ENCODE measurements at regions not wholly inside any gene's neighbourhood (a gene's known extent, or its start where the extent isn't known, plus 50 kb on each side); places are given as distances from the start of the nearest gene placed in this dataset.

GRCh38 chr2:142756430-142756829 is 121.0 kb upstream of the KYNU start:
- no peak for TF ChIP-seq POLR2AphosphoS5 (IDR thresholded peaks at IDR 0.05; ENCODE audit: low read depth, low read length)
- TF ChIP-seq REST (IDR thresholded peaks at IDR 0.05; ENCODE audit: insufficient read depth in 1 of 2, low read depth in 2 of 2, low read length in 2 of 2), result no peak
- no peak for TF ChIP-seq SIN3A (IDR thresholded peaks at IDR 0.05; ENCODE audit: borderline replicate concordance, insufficient read depth, low read length)
- no peak for TF ChIP-seq TAF1 (IDR thresholded peaks at IDR 0.05; ENCODE audit: borderline replicate concordance, insufficient read depth, low read length)
- TF ChIP-seq FOXP2 (optimal IDR thresholded peaks at IDR 0.05; ENCODE audit: borderline replicate concordance, extremely low read depth, extremely low read length, insufficient read depth), result no peak

GRCh38 chr2:142755191-142755590 is 122.3 kb upstream of the KYNU start:
- TF ChIP-seq REST (IDR thresholded peaks at IDR 0.05; ENCODE audit: insufficient read depth in 1 of 2, low read depth in 2 of 2, low read length in 2 of 2), result no peak
- TF ChIP-seq SIN3A (IDR thresholded peaks at IDR 0.05; ENCODE audit: borderline replicate concordance, insufficient read depth, low read length), result no peak
- no peak for TF ChIP-seq TAF1 (IDR thresholded peaks at IDR 0.05; ENCODE audit: borderline replicate concordance, insufficient read depth, low read length)

GRCh38 chr2:142754182-142754581 is 123.3 kb upstream of the KYNU start:
- TF ChIP-seq REST (IDR thresholded peaks at IDR 0.05; ENCODE audit: insufficient read depth in 1 of 2, low read depth in 2 of 2, low read length in 2 of 2) (no peak), TAF1 (IDR thresholded peaks at IDR 0.05; ENCODE audit: borderline replicate concordance, insufficient read depth, low read length) (no peak), SIN3A (IDR thresholded peaks at IDR 0.05; ENCODE audit: borderline replicate concordance, insufficient read depth, low read length) (no peak), POLR2AphosphoS5 (IDR thresholded peaks at IDR 0.05; ENCODE audit: low read depth, low read length) (no peak), FOXP2 (optimal IDR thresholded peaks at IDR 0.05; ENCODE audit: borderline replicate concordance, extremely low read depth, extremely low read length, insufficient read depth) (no peak)

- TF ChIP-seq SIN3A (IDR thresholded peaks at IDR 0.05; ENCODE audit: borderline replicate concordance, insufficient read depth, low read length) (no peak), REST (IDR thresholded peaks at IDR 0.05; ENCODE audit: insufficient read depth in 1 of 2, low read depth in 2 of 2, low read length in 2 of 2) (no peak), POLR2AphosphoS5 (IDR thresholded peaks at IDR 0.05; ENCODE audit: low read depth, low read length) (no peak)
Observed at GRCh38 chr2:142750858-142751257, 126.6 kb upstream of the KYNU start.

- TF ChIP-seq REST (IDR thresholded peaks at IDR 0.05; ENCODE audit: insufficient read depth in 1 of 2, low read depth in 2 of 2, low read length in 2 of 2) (no peak), TAF1 (IDR thresholded peaks at IDR 0.05; ENCODE audit: borderline replicate concordance, insufficient read depth, low read length) (no peak), SIN3A (IDR thresholded peaks at IDR 0.05; ENCODE audit: borderline replicate concordance, insufficient read depth, low read length) (no peak), POLR2AphosphoS5 (IDR thresholded peaks at IDR 0.05; ENCODE audit: low read depth, low read length) (no peak), FOXP2 (optimal IDR thresholded peaks at IDR 0.05; ENCODE audit: borderline replicate concordance, extremely low read depth, extremely low read length, insufficient read depth) (no peak)
Observed at GRCh38 chr2:142748559-142749099, 128.8 kb upstream of the KYNU start.
